ENCODE measurements at regions not wholly inside any gene's neighbourhood (a gene's known extent, or its start where the extent isn't known, plus 50 kb on each side); places are given as distances from the start of the nearest gene placed in this dataset.

GRCh38 chr18:41703744-41704530 is 251.1 kb upstream of the PIK3C3 start:
- H3K4me1 ChIP-seq (ENCODE audit: insufficient read depth, low read length) = no peaks in the 10 kb centered on the region
- no peaks in the 10 kb centered on the region for H4K20me1 ChIP-seq (ENCODE audit: insufficient read depth, low read length)
- Mint-ChIP-seq H3K4me1 (ENCODE audit: low read depth, unreplicated experiment) (peaks cover 39% of the 10 kb centered on the region), H3K36me3 (ENCODE audit: low read depth, unreplicated experiment) (no peaks in the 10 kb centered on the region), H3K27me3 (ENCODE audit: low read depth, unreplicated experiment) (no peaks in the 10 kb centered on the region), H3K4me3 (ENCODE audit: unreplicated experiment) (no peak overlapping the region), H3K9me3 (ENCODE audit: unreplicated experiment) (peaks cover 1% of the 10 kb centered on the region), H3K27ac (ENCODE audit: unreplicated experiment) (no peak overlapping the region)
- H3K9ac ChIP-seq (ENCODE audit: low read length) = no peak overlapping the region
- no peaks in the 10 kb centered on the region for H3K9me3 ChIP-seq (ENCODE audit: insufficient read depth, low read depth, low read length)
- H2AFZ ChIP-seq (ENCODE audit: low read depth, low read length) = no peak overlapping the region
- DNase-seq (ENCODE audit: low read depth) (peak; percentile 45), FAIRE-seq (no peak)
- TF ChIP-seq, protein P1, sequence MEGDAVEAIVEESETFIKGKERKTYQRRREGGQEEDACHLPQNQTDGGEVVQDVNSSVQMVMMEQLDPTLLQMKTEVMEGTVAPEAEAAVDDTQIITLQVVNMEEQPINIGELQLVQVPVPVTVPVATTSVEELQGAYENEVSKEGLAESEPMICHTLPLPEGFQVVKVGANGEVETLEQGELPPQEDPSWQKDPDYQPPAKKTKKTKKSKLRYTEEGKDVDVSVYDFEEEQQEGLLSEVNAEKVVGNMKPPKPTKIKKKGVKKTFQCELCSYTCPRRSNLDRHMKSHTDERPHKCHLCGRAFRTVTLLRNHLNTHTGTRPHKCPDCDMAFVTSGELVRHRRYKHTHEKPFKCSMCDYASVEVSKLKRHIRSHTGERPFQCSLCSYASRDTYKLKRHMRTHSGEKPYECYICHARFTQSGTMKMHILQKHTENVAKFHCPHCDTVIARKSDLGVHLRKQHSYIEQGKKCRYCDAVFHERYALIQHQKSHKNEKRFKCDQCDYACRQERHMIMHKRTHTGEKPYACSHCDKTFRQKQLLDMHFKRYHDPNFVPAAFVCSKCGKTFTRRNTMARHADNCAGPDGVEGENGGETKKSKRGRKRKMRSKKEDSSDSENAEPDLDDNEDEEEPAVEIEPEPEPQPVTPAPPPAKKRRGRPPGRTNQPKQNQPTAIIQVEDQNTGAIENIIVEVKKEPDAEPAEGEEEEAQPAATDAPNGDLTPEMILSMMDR (IDR thresholded peaks at IDR 0.05; ENCODE audit: insufficient read depth, low read depth, low read length) = no peak
- no peak for TF ChIP-seq EZH2 (IDR thresholded peaks at IDR 0.05; ENCODE audit: insufficient read depth, low read length)
- no peak overlapping the region for H3K4me3 ChIP-seq (ENCODE audit: insufficient read depth, low read depth, low read length)
- no peak overlapping the region for H3K27ac ChIP-seq (ENCODE audit: low read depth, low read length)
- no peak overlapping the region for H3K4me2 ChIP-seq (ENCODE audit: low read length)
- no peaks in the 10 kb centered on the region for H3K36me3 ChIP-seq (ENCODE audit: insufficient read depth, low read length)
- H3K79me2 ChIP-seq (ENCODE audit: insufficient read depth, low read length) = no peaks in the 10 kb centered on the region
- H3K27me3 ChIP-seq (ENCODE audit: insufficient read depth, low read length) = no peaks in the 10 kb centered on the region

GRCh38 chr18:41700416-41700815 is 254.6 kb upstream of the PIK3C3 start:
- H3K36me3 Mint-ChIP-seq (ENCODE audit: low read depth, unreplicated experiment) = no peaks in the 10 kb centered on the region
- Histone ChIP-seq H3K4me1 (ENCODE audit: insufficient read depth, low read length) (no peaks in the 10 kb centered on the region), H4K20me1 (ENCODE audit: insufficient read depth, low read length) (no peaks in the 10 kb centered on the region), H3K4me2 (ENCODE audit: low read length) (no peak overlapping the region), H2AFZ (ENCODE audit: low read depth, low read length) (no peak overlapping the region), H3K4me3 (ENCODE audit: insufficient read depth, low read depth, low read length) (no peak overlapping the region), H3K27ac (ENCODE audit: low read depth, low read length) (no peak overlapping the region), H3K79me2 (ENCODE audit: insufficient read depth, low read length) (no peaks in the 10 kb centered on the region), H3K9me3 (ENCODE audit: insufficient read depth, low read depth, low read length) (no peaks in the 10 kb centered on the region), H3K36me3 (ENCODE audit: insufficient read depth, low read length) (no peaks in the 10 kb centered on the region), H3K9ac (ENCODE audit: low read length) (no peak overlapping the region), H3K27me3 (ENCODE audit: insufficient read depth, low read length) (no peaks in the 10 kb centered on the region)
- peak; percentile 12 for DNase-seq (ENCODE audit: low read depth)
- TF ChIP-seq EZH2 (IDR thresholded peaks at IDR 0.05; ENCODE audit: insufficient read depth, low read length) = no peak
- no peak for FAIRE-seq
- no peak overlapping the region for H3K27ac Mint-ChIP-seq (ENCODE audit: unreplicated experiment)
- H3K9me3 Mint-ChIP-seq (ENCODE audit: unreplicated experiment) = peaks cover 1% of the 10 kb centered on the region
- no peak overlapping the region for H3K4me3 Mint-ChIP-seq (ENCODE audit: unreplicated experiment)
- H3K27me3 Mint-ChIP-seq (ENCODE audit: low read depth, unreplicated experiment) = no peaks in the 10 kb centered on the region
- H3K4me1 Mint-ChIP-seq (ENCODE audit: low read depth, unreplicated experiment) = peaks cover 32% of the 10 kb centered on the region

GRCh38 chr18:41695441-41695840 is 259.6 kb upstream of the PIK3C3 start:
- FAIRE-seq (no peak), DNase-seq (ENCODE audit: low read depth) (no peak)
- Mint-ChIP-seq H3K27ac (ENCODE audit: unreplicated experiment) (no peak overlapping the region), H3K36me3 (ENCODE audit: low read depth, unreplicated experiment) (no peaks in the 10 kb centered on the region), H3K27me3 (ENCODE audit: low read depth, unreplicated experiment) (no peaks in the 10 kb centered on the region), H3K4me3 (ENCODE audit: unreplicated experiment) (no peak overlapping the region), H3K9me3 (ENCODE audit: unreplicated experiment) (no peaks in the 10 kb centered on the region), H3K4me1 (ENCODE audit: low read depth, unreplicated experiment) (peaks cover 6% of the 10 kb centered on the region)
- no peak overlapping the region for H2AFZ ChIP-seq (ENCODE audit: low read depth, low read length)
- H3K4me2 ChIP-seq (ENCODE audit: low read length) = peak overlapping the region; percentile 25
- no peaks in the 10 kb centered on the region for H3K9me3 ChIP-seq (ENCODE audit: insufficient read depth, low read depth, low read length)
- TF ChIP-seq EZH2 (IDR thresholded peaks at IDR 0.05; ENCODE audit: insufficient read depth, low read length) = no peak
- TF ChIP-seq, protein P1 (IDR thresholded peaks at IDR 0.05; ENCODE audit: insufficient read depth, low read depth, low read length) = no peak
- no peaks in the 10 kb centered on the region for H3K36me3 ChIP-seq (ENCODE audit: insufficient read depth, low read length)
- H3K9ac ChIP-seq (ENCODE audit: low read length) = no peak overlapping the region
- H3K4me3 ChIP-seq (ENCODE audit: insufficient read depth, low read depth, low read length) = no peak overlapping the region
- H3K4me1 ChIP-seq (ENCODE audit: insufficient read depth, low read length) = no peaks in the 10 kb centered on the region
- no peaks in the 10 kb centered on the region for H3K27me3 ChIP-seq (ENCODE audit: insufficient read depth, low read length)
- no peaks in the 10 kb centered on the region for H4K20me1 ChIP-seq (ENCODE audit: insufficient read depth, low read length)
- H3K27ac ChIP-seq (ENCODE audit: low read depth, low read length) = no peak overlapping the region
- H3K79me2 ChIP-seq (ENCODE audit: insufficient read depth, low read length) = no peaks in the 10 kb centered on the region
